ENCODE measurements at regions not wholly inside any gene's neighbourhood (a gene's known extent, or its start where the extent isn't known, plus 50 kb on each side); places are given as distances from the start of the nearest gene placed in this dataset.

DNA sequence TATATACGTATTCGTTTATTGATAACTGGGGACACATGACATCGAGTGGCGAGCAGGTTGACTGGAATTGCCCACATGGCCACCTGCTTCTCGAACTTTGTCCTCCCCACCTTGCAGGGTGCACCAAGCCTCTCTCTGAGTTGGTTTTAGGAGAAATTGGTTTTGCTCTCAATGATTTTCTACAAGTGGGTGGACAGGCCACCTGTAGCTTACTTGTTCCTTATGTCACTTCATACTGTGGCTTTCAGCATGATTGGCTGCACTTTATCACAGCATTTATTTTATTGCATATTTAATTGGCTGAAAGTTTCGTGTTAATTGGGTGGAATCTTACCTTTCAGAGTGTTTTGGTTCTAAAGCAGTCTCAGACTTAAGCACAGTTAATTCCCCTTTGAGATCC lies 215.6 kb upstream of the SHH start:
- no peak for DNase-seq (ENCODE audit: unreplicated experiment)
- H3K36me3 Mint-ChIP-seq (ENCODE audit: insufficient read depth, unreplicated experiment): no peaks in the 10 kb centered on the region
- H3K4me1 Mint-ChIP-seq (ENCODE audit: insufficient read depth, unreplicated experiment): no peaks in the 10 kb centered on the region
- no TSS peak for BruUV-seq (replicated peaks)
- no peak overlapping the region for H3K27ac Mint-ChIP-seq (ENCODE audit: low read depth, unreplicated experiment)
- intact Hi-C loops (cut with micrococcal nuclease): no loop called here
- ChIA-PET POLR2A (no interaction called here), CTCF (interaction anchor here (0.7 to 0.8 kb wide), 2 partner anchors 518 to 716 kb away, joined by 3 read pairs; no protein-coding TSS in a partner anchor)
- TF ChIP-seq, protein P1, sequence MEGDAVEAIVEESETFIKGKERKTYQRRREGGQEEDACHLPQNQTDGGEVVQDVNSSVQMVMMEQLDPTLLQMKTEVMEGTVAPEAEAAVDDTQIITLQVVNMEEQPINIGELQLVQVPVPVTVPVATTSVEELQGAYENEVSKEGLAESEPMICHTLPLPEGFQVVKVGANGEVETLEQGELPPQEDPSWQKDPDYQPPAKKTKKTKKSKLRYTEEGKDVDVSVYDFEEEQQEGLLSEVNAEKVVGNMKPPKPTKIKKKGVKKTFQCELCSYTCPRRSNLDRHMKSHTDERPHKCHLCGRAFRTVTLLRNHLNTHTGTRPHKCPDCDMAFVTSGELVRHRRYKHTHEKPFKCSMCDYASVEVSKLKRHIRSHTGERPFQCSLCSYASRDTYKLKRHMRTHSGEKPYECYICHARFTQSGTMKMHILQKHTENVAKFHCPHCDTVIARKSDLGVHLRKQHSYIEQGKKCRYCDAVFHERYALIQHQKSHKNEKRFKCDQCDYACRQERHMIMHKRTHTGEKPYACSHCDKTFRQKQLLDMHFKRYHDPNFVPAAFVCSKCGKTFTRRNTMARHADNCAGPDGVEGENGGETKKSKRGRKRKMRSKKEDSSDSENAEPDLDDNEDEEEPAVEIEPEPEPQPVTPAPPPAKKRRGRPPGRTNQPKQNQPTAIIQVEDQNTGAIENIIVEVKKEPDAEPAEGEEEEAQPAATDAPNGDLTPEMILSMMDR (IDR thresholded peaks at IDR 0.05; ENCODE audit: unreplicated experiment): no peak
- peaks cover 10% of the 10 kb centered on the region for H3K9me3 Mint-ChIP-seq (ENCODE audit: unreplicated experiment)
- H3K4me3 Mint-ChIP-seq (ENCODE audit: unreplicated experiment): no peak overlapping the region
- H3K27me3 Mint-ChIP-seq (ENCODE audit: insufficient read depth, unreplicated experiment): peaks cover 15% of the 10 kb centered on the region

DNA sequence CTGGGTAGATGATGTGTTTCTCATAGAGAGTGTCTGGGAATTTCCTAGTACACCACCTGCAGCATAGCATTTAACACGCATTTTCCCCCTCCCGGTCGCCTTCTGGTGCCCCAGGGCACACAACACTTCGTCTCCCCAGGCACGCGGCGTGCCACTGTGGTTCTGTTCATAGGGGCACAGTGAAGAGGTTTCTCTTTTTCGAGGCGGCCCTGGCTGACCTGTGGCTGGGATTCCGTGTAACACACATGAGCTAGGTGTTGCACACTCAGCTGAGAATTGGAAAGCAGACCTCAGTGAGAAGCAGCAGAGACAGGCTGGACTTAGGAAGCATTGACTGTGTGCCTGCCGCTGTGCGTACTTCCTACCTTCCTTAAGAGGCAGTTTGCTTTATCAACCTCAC lies 214.3 kb upstream of the SHH start:
- Mint-ChIP-seq H3K36me3 (ENCODE audit: insufficient read depth, unreplicated experiment) (no peaks in the 10 kb centered on the region), H3K4me1 (ENCODE audit: insufficient read depth, unreplicated experiment) (no peaks in the 10 kb centered on the region), H3K4me3 (ENCODE audit: unreplicated experiment) (no peak overlapping the region), H3K9me3 (ENCODE audit: unreplicated experiment) (no peaks in the 10 kb centered on the region), H3K27ac (ENCODE audit: low read depth, unreplicated experiment) (no peak overlapping the region), H3K27me3 (ENCODE audit: insufficient read depth, unreplicated experiment) (peaks cover 15% of the 10 kb centered on the region)
- CTCF ChIA-PET: interaction anchor here (0.6 kb wide), 1 partner anchor 51 kb away, joined by 3 read pairs; no protein-coding TSS in a partner anchor
- no peak for DNase-seq (ENCODE audit: unreplicated experiment)
- no TSS peak for BruUV-seq (replicated peaks)
- intact Hi-C loops (cut with micrococcal nuclease): no loop called here
- TF ChIP-seq, protein P1 (IDR thresholded peaks at IDR 0.05; ENCODE audit: unreplicated experiment): no peak
- POLR2A ChIA-PET: no interaction called here

DNA sequence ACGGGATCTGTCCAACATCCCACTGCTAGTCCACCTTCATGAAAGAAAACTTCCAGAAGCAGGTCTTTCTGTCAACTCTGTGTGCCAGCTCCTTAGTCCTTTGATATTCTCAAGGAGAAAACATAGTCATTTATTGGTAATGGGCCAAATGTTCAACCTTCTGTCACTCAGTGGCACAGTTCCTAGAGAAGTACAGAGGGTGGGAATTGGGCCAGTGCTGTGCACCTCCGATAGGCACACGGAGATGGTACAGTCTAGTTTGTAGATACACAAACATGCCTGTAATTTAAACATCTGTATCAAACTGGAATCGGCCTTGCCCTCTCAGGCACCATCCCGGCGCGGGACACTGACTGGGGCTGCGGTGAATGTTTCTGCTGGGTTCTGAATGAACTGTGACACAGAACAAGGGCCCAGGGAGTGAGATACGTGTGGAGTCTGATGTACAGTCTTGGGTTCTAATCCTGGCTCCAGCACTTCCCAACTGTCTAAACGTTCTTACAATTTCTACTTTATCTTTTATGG lies 213.9 kb upstream of the SHH start:
- no peaks in the 10 kb centered on the region for H3K9me3 Mint-ChIP-seq (ENCODE audit: unreplicated experiment)
- H3K4me1 Mint-ChIP-seq (ENCODE audit: insufficient read depth, unreplicated experiment): no peaks in the 10 kb centered on the region
- no TSS peak for BruUV-seq (replicated peaks)
- POLR2A ChIA-PET: no interaction called here
- TF ChIP-seq, protein P1 (IDR thresholded peaks at IDR 0.05; ENCODE audit: unreplicated experiment): no peak
- no peaks in the 10 kb centered on the region for H3K36me3 Mint-ChIP-seq (ENCODE audit: insufficient read depth, unreplicated experiment)
- H3K4me3 Mint-ChIP-seq (ENCODE audit: unreplicated experiment): no peak overlapping the region
- intact Hi-C loops (cut with micrococcal nuclease): no loop called here
- CTCF ChIA-PET: no interaction called here
- no peak overlapping the region for H3K27ac Mint-ChIP-seq (ENCODE audit: low read depth, unreplicated experiment)
- H3K27me3 Mint-ChIP-seq (ENCODE audit: insufficient read depth, unreplicated experiment): peaks cover 15% of the 10 kb centered on the region
- DNase-seq (ENCODE audit: unreplicated experiment): no peak

DNA sequence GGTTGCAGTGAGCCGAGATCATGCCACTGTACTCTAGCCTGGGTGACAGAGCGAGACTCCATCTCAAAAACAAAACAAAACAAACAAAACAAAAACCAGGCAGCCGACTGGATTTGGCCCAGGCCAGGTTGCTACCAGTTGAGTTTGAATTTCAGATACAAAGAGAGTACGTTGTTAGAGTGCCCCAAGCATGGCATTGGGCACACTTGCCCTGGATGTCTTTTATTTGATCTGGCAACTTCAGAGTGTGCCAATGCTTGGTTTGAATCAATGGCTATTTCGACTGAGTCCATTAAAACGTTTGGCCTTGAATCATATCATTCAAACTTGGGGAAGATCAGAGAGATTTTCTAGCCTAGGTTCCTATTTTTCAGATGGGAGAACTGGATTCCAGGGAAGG lies 213.4 kb upstream of the SHH start:
- ChIA-PET POLR2A (no interaction called here), CTCF (no interaction called here)
- DNase-seq (ENCODE audit: unreplicated experiment): no peak
- Mint-ChIP-seq H3K27ac (ENCODE audit: low read depth, unreplicated experiment) (no peak overlapping the region), H3K36me3 (ENCODE audit: insufficient read depth, unreplicated experiment) (no peaks in the 10 kb centered on the region), H3K27me3 (ENCODE audit: insufficient read depth, unreplicated experiment) (peaks cover 15% of the 10 kb centered on the region), H3K4me3 (ENCODE audit: unreplicated experiment) (no peak overlapping the region), H3K4me1 (ENCODE audit: insufficient read depth, unreplicated experiment) (no peaks in the 10 kb centered on the region), H3K9me3 (ENCODE audit: unreplicated experiment) (no peaks in the 10 kb centered on the region)
- TF ChIP-seq, protein P1 (IDR thresholded peaks at IDR 0.05; ENCODE audit: unreplicated experiment): no peak
- BruUV-seq (replicated peaks): no TSS peak
- intact Hi-C loops (cut with micrococcal nuclease): no loop called here

All from MCF 10A (cell line).